Fibroblast of villous mesenchyme (primary cell): ENCODE measurements at regions not wholly inside any gene's neighbourhood (a gene's known extent, or its start where the extent isn't known, plus 50 kb on each side); places are given as distances from the start of the nearest gene placed in this dataset.

Experiments used
- DNase-seq: peaks from one replicate; pipeline ENCODE4 v3.0.0-alpha.2; 2010; ENCODE audit warnings: low read depth
- H3K4me3 ChIP-seq: 2 replicates; pipeline ENCODE4 v1.5.1; 2011; ENCODE audit warnings: low read depth, mild to moderate bottlenecking, low read length
- TF ChIP-seq, protein P1 (sequence below): IDR thresholded peaks from 2 replicates; pipeline ENCODE4 v1.5.1; 2012; ENCODE audit warnings: low read depth, mild to moderate bottlenecking, low read length; ENCODE audit not compliant: insufficient read depth

DNA sequence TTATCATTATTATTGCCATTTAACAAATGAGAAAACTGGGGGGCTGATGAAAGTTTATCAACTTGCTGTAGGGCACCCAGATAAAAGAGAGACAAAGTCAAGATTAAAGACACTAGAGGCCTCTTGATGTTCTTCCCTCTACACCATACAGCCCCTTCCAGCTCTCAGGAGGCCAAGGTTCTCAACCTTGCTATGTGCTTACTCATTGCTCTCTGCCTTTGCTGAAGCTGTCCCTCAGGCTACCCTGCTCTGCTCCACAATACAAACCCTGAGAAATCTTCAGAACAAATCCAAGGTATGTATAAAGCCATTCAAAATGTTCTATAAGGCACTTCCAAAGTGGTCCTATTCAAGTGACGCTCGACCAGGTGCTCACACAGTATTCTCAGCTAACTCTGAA is 329.9 kb upstream of the TNP1 start:
- TF ChIP-seq, protein P1, sequence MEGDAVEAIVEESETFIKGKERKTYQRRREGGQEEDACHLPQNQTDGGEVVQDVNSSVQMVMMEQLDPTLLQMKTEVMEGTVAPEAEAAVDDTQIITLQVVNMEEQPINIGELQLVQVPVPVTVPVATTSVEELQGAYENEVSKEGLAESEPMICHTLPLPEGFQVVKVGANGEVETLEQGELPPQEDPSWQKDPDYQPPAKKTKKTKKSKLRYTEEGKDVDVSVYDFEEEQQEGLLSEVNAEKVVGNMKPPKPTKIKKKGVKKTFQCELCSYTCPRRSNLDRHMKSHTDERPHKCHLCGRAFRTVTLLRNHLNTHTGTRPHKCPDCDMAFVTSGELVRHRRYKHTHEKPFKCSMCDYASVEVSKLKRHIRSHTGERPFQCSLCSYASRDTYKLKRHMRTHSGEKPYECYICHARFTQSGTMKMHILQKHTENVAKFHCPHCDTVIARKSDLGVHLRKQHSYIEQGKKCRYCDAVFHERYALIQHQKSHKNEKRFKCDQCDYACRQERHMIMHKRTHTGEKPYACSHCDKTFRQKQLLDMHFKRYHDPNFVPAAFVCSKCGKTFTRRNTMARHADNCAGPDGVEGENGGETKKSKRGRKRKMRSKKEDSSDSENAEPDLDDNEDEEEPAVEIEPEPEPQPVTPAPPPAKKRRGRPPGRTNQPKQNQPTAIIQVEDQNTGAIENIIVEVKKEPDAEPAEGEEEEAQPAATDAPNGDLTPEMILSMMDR: no peak
- no peak for DNase-seq

DNA sequence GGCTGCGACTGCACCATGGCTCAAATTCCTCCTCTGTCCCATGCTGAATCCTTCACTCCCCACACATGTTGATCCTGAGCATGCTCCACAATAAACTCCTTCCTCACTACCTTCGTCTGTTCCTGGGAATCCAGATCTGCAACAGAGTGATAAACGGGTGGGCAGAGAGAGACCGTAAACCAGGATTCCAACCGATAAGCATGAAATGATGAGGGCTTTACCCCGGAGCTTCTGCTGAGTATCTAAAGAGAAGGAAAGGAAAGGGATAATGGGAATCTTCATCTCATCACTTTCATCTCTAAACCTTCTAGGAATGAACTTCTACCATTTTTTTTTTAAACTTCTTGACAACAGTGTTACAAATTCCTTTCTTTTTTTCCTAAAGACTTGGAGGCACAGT is 329.3 kb upstream of the TNP1 start:
- no peak overlapping the region for H3K4me3 ChIP-seq
- TF ChIP-seq, protein P1: no peak
- no peak for DNase-seq

More for the DNA sequence above, 329.9 kb upstream of the TNP1 start:
- H3K4me3 ChIP-seq: no peak overlapping the region

DNA sequence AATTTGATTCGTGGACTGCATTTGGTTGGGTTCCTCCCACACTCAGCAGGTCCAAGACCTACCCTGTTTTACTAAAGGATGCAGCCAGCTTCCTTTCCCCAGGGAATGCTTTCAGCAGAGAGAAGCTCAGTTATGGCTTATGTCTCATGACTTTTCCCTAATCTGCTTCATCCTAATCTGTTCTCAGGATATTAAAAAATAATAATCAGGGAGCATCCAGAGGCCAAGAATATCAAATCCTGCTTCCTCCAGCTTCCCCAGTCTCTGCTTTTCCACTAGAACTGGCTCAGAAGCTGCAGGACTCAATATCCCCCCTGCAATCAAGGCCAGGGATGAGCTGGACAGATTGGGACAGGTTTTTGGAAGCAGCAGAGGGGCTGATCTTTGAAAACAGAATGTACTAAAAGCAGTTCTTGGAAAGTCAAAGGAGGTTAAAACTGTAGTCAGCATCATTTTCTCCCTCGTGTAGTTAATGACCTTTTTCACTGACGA is 326.9 kb upstream of the TNP1 start:
- H3K4me3 ChIP-seq: no peak overlapping the region
- DNase-seq: no peak
- TF ChIP-seq, protein P1: no peak

DNA sequence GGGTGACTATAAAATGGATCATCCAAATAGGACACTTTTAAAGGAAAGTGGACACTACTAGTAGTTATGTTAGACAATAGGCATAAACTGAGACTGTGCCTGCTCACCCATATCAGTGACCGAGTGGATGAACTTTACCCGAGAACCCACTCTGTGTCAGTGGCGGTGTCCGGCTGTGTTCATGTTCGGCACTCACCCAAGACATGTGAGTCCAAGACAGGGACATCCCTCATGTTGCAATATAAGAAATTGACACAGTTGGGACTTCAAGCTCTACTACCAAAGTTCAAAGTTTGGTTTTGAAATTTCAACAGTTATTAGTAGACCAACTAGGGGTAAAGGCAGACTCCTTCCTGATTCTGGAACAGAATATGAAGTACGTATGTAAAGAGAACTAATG is 326.3 kb upstream of the TNP1 start:
- H3K4me3 ChIP-seq: no peak overlapping the region
- no peak for DNase-seq
- TF ChIP-seq, protein P1: no peak

DNA sequence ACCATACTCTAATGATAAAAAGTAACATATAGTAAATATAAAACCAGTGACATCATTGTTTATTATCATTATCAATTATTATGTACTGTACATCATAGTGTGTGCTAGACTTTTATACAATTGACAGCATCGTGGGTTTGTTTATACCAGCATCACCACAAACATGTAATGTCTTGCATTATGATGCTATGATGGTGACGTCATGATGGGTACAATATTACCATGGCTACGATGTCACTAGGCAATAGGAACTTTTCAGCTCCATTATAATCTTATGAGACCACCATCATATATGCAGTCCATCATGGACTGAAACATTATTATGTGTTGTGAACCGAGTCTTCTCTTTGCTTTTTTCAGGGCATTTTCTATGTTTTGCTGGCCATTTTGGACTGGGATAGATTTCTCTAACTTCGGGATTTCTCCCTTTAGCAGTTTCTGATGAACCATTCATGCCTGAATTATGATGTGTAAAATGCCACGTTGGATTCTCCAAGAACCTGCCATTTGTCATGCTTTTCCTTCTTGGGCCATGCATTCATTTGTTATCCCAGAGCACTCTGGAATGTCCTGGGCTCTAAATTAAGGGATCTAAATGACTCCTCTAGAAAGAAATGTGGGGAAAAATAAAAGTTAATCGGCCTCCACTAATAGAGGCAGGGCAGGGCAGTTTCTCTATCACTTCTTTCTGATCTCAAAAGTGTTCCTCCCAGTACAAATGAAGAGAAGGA is 325.6 kb upstream of the TNP1 start:
- TF ChIP-seq, protein P1: no peak
- no peak overlapping the region for H3K4me3 ChIP-seq
- no peak for DNase-seq

DNA sequence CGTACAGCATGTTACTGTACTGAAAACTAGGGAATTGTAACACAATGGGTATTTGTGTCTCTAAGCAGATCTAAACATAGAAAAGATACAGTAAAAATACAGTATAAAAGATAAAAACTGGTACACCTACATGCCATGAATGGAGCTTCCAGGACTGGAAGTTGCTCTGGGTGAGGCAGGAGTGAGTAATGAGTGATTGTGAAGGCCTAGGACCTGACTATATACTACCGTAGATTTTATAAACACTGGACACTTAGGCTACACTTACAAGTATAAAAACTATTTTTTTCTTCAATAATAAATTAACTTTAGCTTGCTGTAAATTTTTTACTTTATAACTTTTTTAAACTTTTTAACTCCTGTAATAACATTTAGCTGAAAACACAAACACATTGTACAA is 324.4 kb upstream of the TNP1 start:
- DNase-seq: no peak
- TF ChIP-seq, protein P1: no peak

DNA sequence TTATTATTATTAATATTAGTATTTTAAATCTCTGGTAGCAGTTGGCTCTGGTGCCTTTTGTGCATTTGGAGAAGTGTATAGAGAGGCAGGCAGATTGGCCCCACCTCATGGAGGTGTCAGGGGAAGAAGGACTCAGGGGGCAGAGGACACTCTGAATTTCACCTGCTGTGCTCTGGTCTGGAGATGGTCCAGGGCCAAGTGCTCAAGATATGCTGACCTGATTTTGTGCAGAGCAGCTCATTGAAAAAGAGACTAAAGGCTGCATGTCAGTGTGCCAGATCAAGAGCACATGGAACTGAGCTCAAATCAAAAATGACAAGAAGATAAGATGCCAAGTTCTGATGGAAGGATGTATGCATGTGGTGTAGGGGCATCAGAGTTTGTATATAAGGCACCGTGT is 323.6 kb upstream of the TNP1 start:
- no peak for DNase-seq
- H3K4me3 ChIP-seq: no peak overlapping the region

More for the DNA sequence above, 324.4 kb upstream of the TNP1 start:
- H3K4me3 ChIP-seq: no peak overlapping the region

More for the DNA sequence above, 323.6 kb upstream of the TNP1 start:
- TF ChIP-seq, protein P1: no peak
